A673 (cell line): ENCODE measurements at regions not wholly inside any gene's neighbourhood (a gene's known extent, or its start where the extent isn't known, plus 50 kb on each side); places are given as distances from the start of the nearest gene placed in this dataset.

Experiments
- BruUV-seq: library from RNA; stranded (reverse); fragments of 400-500 nt; replicated peaks from 2 replicates; lab custom pipeline; 2021; lab: Mats Ljungman, UMichigan
- CTCF ChIA-PET: fragments of 300-600 bp; sonication (Branson Sonifier 250); formaldehyde crosslinking; loops from one replicate; lab custom pipeline; 2022; ENCODE audit warnings: antibody characterized with exemption; lab: Charles Lee
- POLR2A ChIA-PET: fragments of 300-600 bp; sonication (Branson Sonifier 250); formaldehyde crosslinking; loops from one replicate; lab custom pipeline; 2022; ENCODE audit warnings: antibody characterized with exemption; ENCODE audit not compliant: low non-redundant PET; lab: Charles Lee
- DNase-seq: peaks from one replicate; pipeline ENCODE4 v3.0.0-alpha.2; 2015; ENCODE audit warnings: low spot score
- H3K27ac ChIP-seq: fragments of 200-600 bp; sonication (generic); 2 replicates; pipeline ENCODE4 v1.5.1; 2016; ENCODE audit warnings: mixed run types, low read depth, mild to moderate bottlenecking, mixed read lengths, antibody characterized with exemption, low read length; ENCODE audit not compliant: poor library complexity, severe bottlenecking
- H3K27me3 ChIP-seq: fragments of 200-600 bp; sonication (generic); replicated peaks from 2 replicates; pipeline ENCODE4 v1.6.1; 2017; ENCODE audit warnings: mixed run types, low read depth, mild to moderate bottlenecking, mixed read lengths, antibody characterized with exemption, low read length; ENCODE audit not compliant: insufficient read depth, poor library complexity
- H3K36me3 ChIP-seq: fragments of 200-600 bp; sonication (generic); 2 replicates; pipeline ENCODE4 v1.6.1; 2016; ENCODE audit warnings: mixed run types, mild to moderate bottlenecking, mixed read lengths, antibody characterized with exemption, low read length; ENCODE audit not compliant: insufficient read depth, poor library complexity, severe bottlenecking
- H3K4me1 ChIP-seq: fragments of 200-600 bp; sonication (generic); 2 replicates; pipeline ENCODE4 v1.6.1; 2017; ENCODE audit warnings: mixed run types, mild to moderate bottlenecking, mixed read lengths, antibody characterized with exemption, low read length; ENCODE audit not compliant: insufficient read depth, poor library complexity, severe bottlenecking
- H3K4me3 ChIP-seq: fragments of 200-600 bp; sonication (generic); 2 replicates; pipeline ENCODE4 v1.5.1; 2016; ENCODE audit warnings: low read depth, mixed run types, mild to moderate bottlenecking, mixed read lengths, low read length; ENCODE audit not compliant: poor library complexity, severe bottlenecking
- H3K9me3 ChIP-seq: fragments of 200-600 bp; sonication (generic); 2 replicates; pipeline ENCODE4 v1.6.1; 2016; ENCODE audit warnings: mixed run types, low read depth, mild to moderate bottlenecking, mixed read lengths, antibody characterized with exemption, low read length; ENCODE audit not compliant: poor library complexity, severe bottlenecking
- CTCF ChIP-seq: fragments of 300-800, 200-600 bp; sonication (generic); conservative IDR thresholded peaks from 2 replicates; pipeline ENCODE4 v1.5.1; 2017; ENCODE audit warnings: low read depth, mild to moderate bottlenecking, antibody characterized with exemption, low read length, moderate library complexity, mixed read lengths
- EZH2 ChIP-seq: fragments of 200-600 bp; sonication (generic); IDR thresholded peaks from 2 replicates; pipeline ENCODE4 v1.6.1; 2017; ENCODE audit warnings: borderline replicate concordance, low read depth, mild to moderate bottlenecking, mixed read lengths, antibody characterized with exemption, low read length; ENCODE audit not compliant: poor library complexity, severe bottlenecking
- intact Hi-C: fragments of 100-400 bp; cut with micrococcal nuclease; formaldehyde crosslinking; loops from one replicate; pipeline ENCODE4 v1.10.0; 2022; ENCODE audit not compliant: unreplicated experiment

- no peak for DNase-seq
- CTCF ChIA-PET, result no interaction called here
- BruUV-seq, result no TSS peak
Observed at GRCh38 chr12:38448991-38449390, 132.4 kb downstream of the ALG10B start.

GRCh38 chr12:38456537-38457120 is 140.1 kb downstream of the ALG10B start:
- H3K27me3 ChIP-seq, result no peaks in the 10 kb centered on the region
- intact Hi-C loops, result no loop called here
- H3K9me3 ChIP-seq, result no peaks in the 10 kb centered on the region
- H3K36me3 ChIP-seq, result no peaks in the 10 kb centered on the region
- BruUV-seq, result no TSS peak
- CTCF ChIA-PET, result no interaction called here
- TF ChIP-seq EZH2, result no peak
- TF ChIP-seq CTCF, result no peak
- H3K4me3 ChIP-seq, result no peak overlapping the region
- POLR2A ChIA-PET, result no interaction called here
- DNase-seq, result no peak
- no peaks in the 10 kb centered on the region for H3K4me1 ChIP-seq
- no peak overlapping the region for H3K27ac ChIP-seq

More at GRCh38 chr12:38448991-38449390, 132.4 kb downstream of the ALG10B start:
- intact Hi-C loops, result no loop called here
- Histone ChIP-seq H3K9me3 (peaks cover 6% of the 10 kb centered on the region), H3K27ac (no peak overlapping the region), H3K4me1 (no peaks in the 10 kb centered on the region), H3K36me3 (no peaks in the 10 kb centered on the region), H3K27me3 (no peaks in the 10 kb centered on the region), H3K4me3 (no peak overlapping the region)
- TF ChIP-seq EZH2 (no peak), CTCF (no peak)
- POLR2A ChIA-PET, result no interaction called here

GRCh38 chr12:38465020-38465419 is 148.4 kb downstream of the ALG10B start:
- no peak overlapping the region for H3K4me3 ChIP-seq
- no TSS peak for BruUV-seq
- POLR2A ChIA-PET, result no interaction called here
- H3K4me1 ChIP-seq, result no peaks in the 10 kb centered on the region
- H3K9me3 ChIP-seq, result no peaks in the 10 kb centered on the region
- no peak overlapping the region for H3K27ac ChIP-seq
- intact Hi-C loops, result no loop called here
- CTCF ChIA-PET, result no interaction called here
- no peak for DNase-seq
- H3K27me3 ChIP-seq, result no peaks in the 10 kb centered on the region
- no peaks in the 10 kb centered on the region for H3K36me3 ChIP-seq
- TF ChIP-seq CTCF (no peak), EZH2 (no peak)
